Type B pancreatic cell (in vitro differentiated cells): ENCODE measurements at regions not wholly inside any gene's neighbourhood (a gene's known extent, or its start where the extent isn't known, plus 50 kb on each side); places are given as distances from the start of the nearest gene placed in this dataset.

Experiments used
- DNase-seq: peaks from one replicate; pipeline ENCODE4 v3.0.0; 2021; ENCODE audit warnings: mixed read lengths; ENCODE audit not compliant: unreplicated experiment; ENCODE audit errors: extremely low spot score
- H3K27ac Mint-ChIP-seq: 2 replicates; pipeline ENCODE4 v1.8.0; 2021; ENCODE audit warnings: mild to moderate bottlenecking, mixed read lengths
- H3K27me3 Mint-ChIP-seq: 2 replicates; pipeline ENCODE4 v1.8.0; 2021; ENCODE audit warnings: mixed read lengths
- H3K36me3 Mint-ChIP-seq: 2 replicates; pipeline ENCODE4 v1.8.0; 2021; ENCODE audit warnings: mixed read lengths
- H3K4me1 Mint-ChIP-seq: one replicate; pipeline ENCODE4 v1.8.0; 2021; ENCODE audit warnings: mixed read lengths; ENCODE audit not compliant: unreplicated experiment
- H3K4me3 Mint-ChIP-seq: 2 replicates; pipeline ENCODE4 v1.8.0; 2021; ENCODE audit warnings: mild to moderate bottlenecking, mixed read lengths
- H3K9me3 Mint-ChIP-seq: 2 replicates; pipeline ENCODE4 v1.8.0; 2021; ENCODE audit warnings: mixed read lengths
- TF ChIP-seq, protein P1 (sequence below): fragments of 200-600 bp; sonication (generic); conservative IDR thresholded peaks from 2 replicates; pipeline ENCODE4 v1.5.0; 2021; ENCODE audit warnings: antibody characterized with exemption, mild to moderate bottlenecking

DNA sequence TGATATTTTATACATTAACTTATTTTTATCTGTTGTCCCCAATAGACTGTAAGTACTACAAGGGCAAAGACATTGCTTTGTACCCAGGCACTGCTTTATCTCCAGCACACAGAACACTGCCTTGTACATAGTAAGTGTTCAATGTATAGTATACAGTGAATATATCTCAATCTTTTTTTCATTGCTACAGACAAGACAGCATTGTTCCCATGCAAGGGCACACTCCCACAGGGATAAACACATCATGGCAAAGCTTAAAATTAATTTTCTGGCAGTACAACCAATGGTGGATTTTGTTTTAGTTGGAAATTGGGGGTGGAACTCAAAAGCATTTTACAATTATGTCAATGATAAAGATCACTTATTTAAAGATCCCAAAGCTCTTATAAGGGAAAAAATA, 112.3 kb upstream of the EEA1 start:
- Mint-ChIP-seq H3K4me1 (no peaks in the 10 kb centered on the region), H3K9me3 (peaks cover 12% of the 10 kb centered on the region), H3K27me3 (no peaks in the 10 kb centered on the region), H3K27ac (no peak overlapping the region), H3K4me3 (no peak overlapping the region), H3K36me3 (no peaks in the 10 kb centered on the region)
- DNase-seq = no peak
- TF ChIP-seq, protein P1, sequence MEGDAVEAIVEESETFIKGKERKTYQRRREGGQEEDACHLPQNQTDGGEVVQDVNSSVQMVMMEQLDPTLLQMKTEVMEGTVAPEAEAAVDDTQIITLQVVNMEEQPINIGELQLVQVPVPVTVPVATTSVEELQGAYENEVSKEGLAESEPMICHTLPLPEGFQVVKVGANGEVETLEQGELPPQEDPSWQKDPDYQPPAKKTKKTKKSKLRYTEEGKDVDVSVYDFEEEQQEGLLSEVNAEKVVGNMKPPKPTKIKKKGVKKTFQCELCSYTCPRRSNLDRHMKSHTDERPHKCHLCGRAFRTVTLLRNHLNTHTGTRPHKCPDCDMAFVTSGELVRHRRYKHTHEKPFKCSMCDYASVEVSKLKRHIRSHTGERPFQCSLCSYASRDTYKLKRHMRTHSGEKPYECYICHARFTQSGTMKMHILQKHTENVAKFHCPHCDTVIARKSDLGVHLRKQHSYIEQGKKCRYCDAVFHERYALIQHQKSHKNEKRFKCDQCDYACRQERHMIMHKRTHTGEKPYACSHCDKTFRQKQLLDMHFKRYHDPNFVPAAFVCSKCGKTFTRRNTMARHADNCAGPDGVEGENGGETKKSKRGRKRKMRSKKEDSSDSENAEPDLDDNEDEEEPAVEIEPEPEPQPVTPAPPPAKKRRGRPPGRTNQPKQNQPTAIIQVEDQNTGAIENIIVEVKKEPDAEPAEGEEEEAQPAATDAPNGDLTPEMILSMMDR = no peak

DNA sequence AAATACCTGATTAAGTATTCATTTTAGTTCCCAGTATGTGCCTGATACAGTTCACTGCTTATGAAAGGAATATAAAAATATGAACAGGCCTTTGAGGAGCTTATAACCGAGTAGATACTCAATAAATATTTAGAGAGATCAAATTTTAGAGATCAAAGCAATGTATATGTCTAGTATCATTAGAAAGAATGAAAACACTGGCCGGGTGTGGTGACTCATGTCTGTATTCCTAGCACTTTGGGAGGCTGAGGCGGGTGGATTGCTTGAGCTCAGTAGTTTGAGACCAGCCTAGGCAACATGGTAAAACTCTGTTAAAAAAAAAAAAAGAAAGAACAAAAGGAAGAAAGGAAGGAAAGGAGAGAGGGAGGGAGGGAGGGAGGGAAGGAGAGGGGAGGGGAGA, 113.2 kb upstream of the EEA1 start:
- Mint-ChIP-seq H3K9me3 (peaks cover 4% of the 10 kb centered on the region), H3K36me3 (no peaks in the 10 kb centered on the region), H3K4me3 (no peak overlapping the region), H3K27ac (no peak overlapping the region), H3K4me1 (no peaks in the 10 kb centered on the region), H3K27me3 (no peaks in the 10 kb centered on the region)
- DNase-seq = no peak
- TF ChIP-seq, protein P1 = no peak

DNA sequence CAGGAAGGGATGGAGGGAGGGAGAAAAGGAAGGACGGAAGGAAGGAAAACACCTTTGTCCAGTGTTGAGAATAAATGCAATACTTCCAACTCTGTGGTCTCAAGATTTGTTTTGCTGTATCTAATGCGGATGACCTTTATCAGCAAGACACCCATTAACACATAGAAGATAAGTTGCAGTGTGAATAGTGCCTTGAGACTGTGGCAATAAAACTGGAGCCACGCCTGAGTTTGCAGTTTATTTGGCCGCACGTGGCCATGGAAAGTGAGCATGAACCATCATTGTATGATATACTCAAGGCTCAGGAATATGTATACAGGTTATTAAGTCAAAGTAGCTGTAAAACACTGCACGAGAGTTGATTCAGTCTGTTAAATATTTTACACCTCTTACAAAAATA, 113.6 kb upstream of the EEA1 start:
- H3K27me3 Mint-ChIP-seq = no peaks in the 10 kb centered on the region
- no peaks in the 10 kb centered on the region for H3K36me3 Mint-ChIP-seq
- H3K9me3 Mint-ChIP-seq = peaks cover 4% of the 10 kb centered on the region
- no peaks in the 10 kb centered on the region for H3K4me1 Mint-ChIP-seq
- TF ChIP-seq, protein P1 = no peak
- DNase-seq = no peak
- H3K4me3 Mint-ChIP-seq = no peak overlapping the region
- no peak overlapping the region for H3K27ac Mint-ChIP-seq

DNA sequence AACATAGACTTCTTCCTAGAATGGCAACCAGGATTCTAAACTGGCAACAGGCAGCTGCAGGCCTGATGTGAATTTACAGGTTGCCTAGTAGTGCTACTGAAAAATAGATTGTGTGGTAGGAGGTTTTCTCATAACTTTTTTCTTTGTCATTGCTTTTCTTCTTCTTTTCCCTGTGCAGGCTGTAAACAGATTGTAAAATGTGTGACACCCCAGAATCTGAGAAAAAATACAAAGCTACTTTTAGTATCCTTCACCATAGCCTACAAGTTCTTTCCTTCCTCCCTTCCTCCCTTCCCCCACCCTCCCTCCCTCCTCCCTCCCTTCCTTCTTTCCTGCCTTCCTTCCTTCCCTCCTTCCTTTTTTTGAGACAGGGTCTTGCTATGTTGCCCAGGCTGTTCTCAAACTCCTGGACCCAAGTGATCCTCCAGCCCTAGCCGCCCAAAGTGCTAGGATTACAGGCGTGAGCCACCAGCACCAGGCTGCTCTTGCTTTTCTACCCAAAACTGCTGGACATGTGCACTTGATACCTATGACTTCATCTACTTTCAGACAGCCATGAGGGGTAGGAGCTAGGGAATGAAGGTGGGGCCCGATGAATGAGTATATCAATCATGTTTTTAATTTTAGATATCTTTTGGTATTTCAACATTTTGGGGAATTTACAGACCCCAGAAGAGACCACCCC, 114.2 kb upstream of the EEA1 start:
- no peaks in the 10 kb centered on the region for H3K27me3 Mint-ChIP-seq
- no peaks in the 10 kb centered on the region for H3K36me3 Mint-ChIP-seq
- H3K9me3 Mint-ChIP-seq = peaks cover 6% of the 10 kb centered on the region
- H3K27ac Mint-ChIP-seq = no peak overlapping the region
- TF ChIP-seq, protein P1 = no peak
- no peak overlapping the region for H3K4me3 Mint-ChIP-seq
- no peak for DNase-seq
- H3K4me1 Mint-ChIP-seq = peaks cover 2% of the 10 kb centered on the region

DNA sequence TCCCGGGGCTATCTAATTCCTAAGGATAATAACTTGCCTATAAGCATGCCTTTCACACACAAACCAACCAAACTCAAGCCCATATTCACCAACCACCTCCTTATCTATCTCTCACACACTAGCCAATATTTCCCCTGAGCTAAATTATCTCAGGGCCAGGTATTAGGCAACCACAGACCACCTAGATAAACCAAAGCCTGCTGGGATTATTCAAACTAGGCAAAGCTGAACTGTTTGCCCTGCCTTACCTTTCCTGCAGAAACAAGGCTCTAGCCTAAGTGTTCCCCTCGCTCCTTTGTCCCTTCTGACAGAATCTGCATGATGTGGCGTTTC, 114.7 kb upstream of the EEA1 start:
- H3K36me3 Mint-ChIP-seq = no peaks in the 10 kb centered on the region
- DNase-seq = no peak
- no peaks in the 10 kb centered on the region for H3K27me3 Mint-ChIP-seq
- no peak overlapping the region for H3K27ac Mint-ChIP-seq
- H3K4me3 Mint-ChIP-seq = no peak overlapping the region
- H3K9me3 Mint-ChIP-seq = peaks cover 7% of the 10 kb centered on the region
- peaks cover 4% of the 10 kb centered on the region for H3K4me1 Mint-ChIP-seq
- TF ChIP-seq, protein P1 = no peak

DNA sequence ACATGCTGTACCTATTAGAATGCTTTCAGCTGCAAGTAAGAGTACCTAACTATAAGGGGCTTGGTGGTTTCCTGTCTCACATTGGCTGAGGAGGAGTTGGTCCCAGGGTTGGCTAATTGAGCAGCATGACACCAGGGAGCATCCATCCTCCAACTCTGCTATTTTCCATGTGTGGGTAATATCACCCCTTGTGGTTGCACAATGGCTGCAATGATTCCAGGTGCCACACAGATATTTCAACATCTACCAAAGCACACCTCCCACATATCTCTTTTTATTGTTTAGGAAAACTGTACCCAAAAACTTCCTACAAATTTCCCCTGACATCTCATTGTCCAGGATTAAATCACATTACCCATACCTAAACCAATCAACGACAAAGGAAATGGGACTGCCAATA, 118.0 kb upstream of the EEA1 start:
- Mint-ChIP-seq H3K9me3 (peaks cover 4% of the 10 kb centered on the region), H3K27ac (no peak overlapping the region), H3K27me3 (no peaks in the 10 kb centered on the region), H3K4me3 (no peak overlapping the region), H3K36me3 (no peaks in the 10 kb centered on the region), H3K4me1 (peaks cover 12% of the 10 kb centered on the region)
- TF ChIP-seq, protein P1 = no peak
- DNase-seq = no peak
